ENCODE measurements at regions not wholly inside any gene's neighbourhood (a gene's known extent, or its start where the extent isn't known, plus 50 kb on each side); places are given as distances from the start of the nearest gene placed in this dataset.

DNA sequence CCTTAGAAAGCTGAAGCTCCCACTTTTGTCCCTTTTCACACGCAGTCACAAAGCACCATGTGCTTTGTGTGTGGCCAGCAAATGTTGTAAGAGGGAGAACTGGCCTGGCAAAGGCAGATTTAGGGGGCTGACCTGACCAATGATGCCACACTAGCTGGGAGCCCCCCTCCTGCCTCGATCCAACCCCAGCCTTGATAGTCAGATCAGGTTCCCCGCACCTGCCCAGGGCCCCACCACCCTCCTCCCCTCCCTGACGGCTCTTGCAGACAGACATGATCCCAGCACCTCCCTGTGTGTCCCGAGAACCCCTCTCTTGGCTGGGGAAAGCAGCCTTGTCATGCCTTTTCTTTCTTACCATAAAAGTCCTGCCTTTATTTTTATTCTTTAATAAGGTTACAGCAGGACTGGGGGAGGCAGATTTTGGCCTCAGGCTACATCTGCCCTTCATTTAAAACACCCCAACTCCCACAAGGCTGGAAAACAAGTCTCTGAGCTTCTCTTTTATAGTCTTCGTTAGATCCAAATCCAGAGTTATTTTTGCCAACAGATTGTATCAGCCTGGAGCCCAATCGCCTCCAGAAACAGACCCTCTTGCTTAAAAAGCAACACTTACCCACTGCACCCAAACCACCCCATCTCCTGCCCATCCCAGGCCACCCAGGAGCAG is 201.8 kb upstream of the CDH5 start:
- TF ChIP-seq POLR2AphosphoS5 (IDR thresholded peaks at IDR 0.05) (no peak), EP300 (IDR thresholded peaks at IDR 0.05) (no peak), CTCF (IDR thresholded peaks at IDR 0.05) (no peak), POLR2A (IDR thresholded peaks at IDR 0.05) (no peak)
- no peaks in the 10 kb centered on the region for H3K4me1 ChIP-seq
- WGBS, 5 donors = 58 to 75% (median 68%) methylated on average over 7 of the region's 7 CpGs
- peaks cover 0 to 9% (median 0%) of the 10 kb centered on the region in 4 donors for H3K9me3 ChIP-seq
- H3K36me3 ChIP-seq = no peaks in the 10 kb centered on the region
- no peak overlapping the region for H3K4me3 ChIP-seq
- DNase-seq = no peak
- no peaks in the 10 kb centered on the region for H3K27me3 ChIP-seq
- intact Hi-C loops (cut with DNase I; ENCODE audit: low total_unique reads) = no loop called here
- no peak overlapping the region for H3K27ac ChIP-seq

- WGBS, 5 donors = 54 to 66% (median 59%) methylated on average over 5 of the region's 5 CpGs
These were observed 203.7 kb upstream of the CDH5 start for GRCh38 chr16:66162821-66163220.

DNA sequence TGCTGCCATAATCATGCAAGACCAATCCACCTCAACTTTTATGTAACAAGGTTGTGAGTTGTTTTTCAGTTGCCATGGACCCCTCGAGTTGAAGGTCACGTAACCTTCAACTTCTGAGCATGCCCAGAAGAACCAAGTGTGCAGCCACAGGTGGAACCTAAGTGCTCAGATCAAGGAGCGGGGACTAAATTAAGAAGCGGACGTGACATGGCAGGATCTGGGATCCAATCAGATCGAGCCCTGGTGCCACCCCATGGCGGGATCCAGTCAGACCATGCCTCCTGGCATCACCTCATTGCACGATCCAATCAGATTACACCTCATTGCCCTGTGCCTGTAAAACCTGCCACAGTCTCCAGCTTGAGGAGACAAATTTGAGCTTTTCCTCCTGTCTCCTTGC is 204.5 kb upstream of the CDH5 start:
- intact Hi-C loops (cut with DNase I; ENCODE audit: low total_unique reads) = no loop called here
- TF ChIP-seq POLR2A (IDR thresholded peaks at IDR 0.05) = no peak
- TF ChIP-seq CTCF (IDR thresholded peaks at IDR 0.05) = no peak
- TF ChIP-seq EP300 (IDR thresholded peaks at IDR 0.05) = no peak
- TF ChIP-seq POLR2AphosphoS5 (IDR thresholded peaks at IDR 0.05) = no peak
- no peak for DNase-seq
- Histone ChIP-seq H3K9me3 (peaks cover 0 to 7% (median 0%) of the 10 kb centered on the region in 4 donors), H3K4me1 (no peaks in the 10 kb centered on the region), H3K27ac (no peak overlapping the region), H3K27me3 (no peaks in the 10 kb centered on the region), H3K4me3 (no peak overlapping the region), H3K36me3 (no peaks in the 10 kb centered on the region)
- WGBS, 5 donors = 82 to 90% (median 87%) methylated on average over 8 of the region's 8 CpGs

More at GRCh38 chr16:66162821-66163220, 203.7 kb upstream of the CDH5 start:
- Histone ChIP-seq H3K4me1 (no peaks in the 10 kb centered on the region), H3K27ac (no peak overlapping the region), H3K27me3 (no peaks in the 10 kb centered on the region), H3K4me3 (no peak overlapping the region), H3K9me3 (peaks cover 0 to 9% (median 0%) of the 10 kb centered on the region in 4 donors), H3K36me3 (no peaks in the 10 kb centered on the region)
- TF ChIP-seq POLR2AphosphoS5 (IDR thresholded peaks at IDR 0.05) (no peak), EP300 (IDR thresholded peaks at IDR 0.05) (no peak), POLR2A (IDR thresholded peaks at IDR 0.05) (no peak), CTCF (IDR thresholded peaks at IDR 0.05) (no peak)
- no peak for DNase-seq
- intact Hi-C loops (cut with DNase I; ENCODE audit: low total_unique reads) = no loop called here

- no peaks in the 10 kb centered on the region for H3K4me1 ChIP-seq
- intact Hi-C loops (cut with DNase I; ENCODE audit: low total_unique reads) = no loop called here
- no peak overlapping the region for H3K27ac ChIP-seq
- no peaks in the 10 kb centered on the region for H3K36me3 ChIP-seq
- H3K4me3 ChIP-seq = no peak overlapping the region
- no peak for DNase-seq
- peaks cover 0 to under 1% (median 0%) of the 10 kb centered on the region in 4 donors for H3K9me3 ChIP-seq
- WGBS, 5 donors = 65 to 83% (median 74%) methylated on average over 3 of the region's 3 CpGs
- TF ChIP-seq CTCF (IDR thresholded peaks at IDR 0.05) (no peak), POLR2AphosphoS5 (IDR thresholded peaks at IDR 0.05) (no peak), POLR2A (IDR thresholded peaks at IDR 0.05) (no peak), EP300 (IDR thresholded peaks at IDR 0.05) (no peak)
- H3K27me3 ChIP-seq = no peaks in the 10 kb centered on the region
These were observed 205.2 kb upstream of the CDH5 start for GRCh38 chr16:66161269-66161668.
